ENCODE measurements at regions not wholly inside any gene's neighbourhood (a gene's known extent, or its start where the extent isn't known, plus 50 kb on each side); places are given as distances from the start of the nearest gene placed in this dataset.

GRCh38 chr16:86365513-86366273, 144.6 kb upstream of the FOXF1 start:
- TF ChIP-seq, protein P1, sequence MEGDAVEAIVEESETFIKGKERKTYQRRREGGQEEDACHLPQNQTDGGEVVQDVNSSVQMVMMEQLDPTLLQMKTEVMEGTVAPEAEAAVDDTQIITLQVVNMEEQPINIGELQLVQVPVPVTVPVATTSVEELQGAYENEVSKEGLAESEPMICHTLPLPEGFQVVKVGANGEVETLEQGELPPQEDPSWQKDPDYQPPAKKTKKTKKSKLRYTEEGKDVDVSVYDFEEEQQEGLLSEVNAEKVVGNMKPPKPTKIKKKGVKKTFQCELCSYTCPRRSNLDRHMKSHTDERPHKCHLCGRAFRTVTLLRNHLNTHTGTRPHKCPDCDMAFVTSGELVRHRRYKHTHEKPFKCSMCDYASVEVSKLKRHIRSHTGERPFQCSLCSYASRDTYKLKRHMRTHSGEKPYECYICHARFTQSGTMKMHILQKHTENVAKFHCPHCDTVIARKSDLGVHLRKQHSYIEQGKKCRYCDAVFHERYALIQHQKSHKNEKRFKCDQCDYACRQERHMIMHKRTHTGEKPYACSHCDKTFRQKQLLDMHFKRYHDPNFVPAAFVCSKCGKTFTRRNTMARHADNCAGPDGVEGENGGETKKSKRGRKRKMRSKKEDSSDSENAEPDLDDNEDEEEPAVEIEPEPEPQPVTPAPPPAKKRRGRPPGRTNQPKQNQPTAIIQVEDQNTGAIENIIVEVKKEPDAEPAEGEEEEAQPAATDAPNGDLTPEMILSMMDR (IDR thresholded peaks at IDR 0.05), result no peak
- TF ChIP-seq POLR2A (IDR thresholded peaks at IDR 0.05) (no peak), POLR2AphosphoS5 (IDR thresholded peaks at IDR 0.05) (no peak)
